Brain microvascular endothelial cell (primary cell): ENCODE measurements at regions not wholly inside any gene's neighbourhood (a gene's known extent, or its start where the extent isn't known, plus 50 kb on each side); places are given as distances from the start of the nearest gene placed in this dataset.

ENCODE experiments used
- DNase-seq: peaks from one replicate; pipeline ENCODE4 v3.0.0-alpha.2; 2020
- H3K27ac ChIP-seq: fragments of 250-450 bp; sonication (Bioruptor Pico); 2 replicates; pipeline ENCODE4 v1.5.1; 2020; ENCODE audit warnings: mild to moderate bottlenecking, moderate library complexity
- H3K27me3 ChIP-seq: fragments of 250-450 bp; sonication (Bioruptor Pico); replicated peaks from 2 replicates; pipeline ENCODE4 v1.5.1; 2020; ENCODE audit warnings: mild to moderate bottlenecking
- H3K36me3 ChIP-seq: fragments of 250-450 bp; sonication (Bioruptor Pico); replicated peaks from 2 replicates; pipeline ENCODE4 v1.5.1; 2020; ENCODE audit warnings: mild to moderate bottlenecking
- H3K4me3 ChIP-seq: 2 replicates; pipeline ENCODE4 v1.5.1; 2011; ENCODE audit warnings: low read depth, mild to moderate bottlenecking, control low read depth, low read length, moderate library complexity
- CTCF ChIP-seq: IDR thresholded peaks from 2 replicates; pipeline ENCODE4 v1.5.1; 2011; ENCODE audit warnings: low read depth, mild to moderate bottlenecking, moderate library complexity, low read length, control low read depth, inconsistent platforms; ENCODE audit errors: missing control alignments
- in situ Hi-C: cut with HindIII; loops from 2 replicates; pipeline ENCODE4 v1.10.0; 2017; ENCODE audit warnings: low sequenced_read_pairs, low pct_ligation_motif_present

- no peaks in the 10 kb centered on the region for H3K27me3 ChIP-seq
- DNase-seq, result no peak
- TF ChIP-seq CTCF, result no peak
- H3K4me3 ChIP-seq, result no peak overlapping the region
- no peak overlapping the region for H3K27ac ChIP-seq
- in situ Hi-C loops, result no loop called here
- H3K36me3 ChIP-seq, result no peaks in the 10 kb centered on the region
Measured at GRCh38 chr4:79673898-79674297, 265.9 kb upstream of the GK2 start.

GRCh38 chr4:79673377-79673776 is 265.3 kb upstream of the GK2 start:
- no peaks in the 10 kb centered on the region for H3K36me3 ChIP-seq
- no peaks in the 10 kb centered on the region for H3K27me3 ChIP-seq
- TF ChIP-seq CTCF, result no peak
- no peak overlapping the region for H3K4me3 ChIP-seq
- H3K27ac ChIP-seq, result no peak overlapping the region
- DNase-seq, result no peak
- in situ Hi-C loops, result no loop called here

GRCh38 chr4:79666875-79667274 is 258.8 kb upstream of the GK2 start:
- DNase-seq, result no peak
- H3K4me3 ChIP-seq, result no peak overlapping the region
- no peak for TF ChIP-seq CTCF
- in situ Hi-C loops, result no loop called here
- no peaks in the 10 kb centered on the region for H3K27me3 ChIP-seq
- no peak overlapping the region for H3K27ac ChIP-seq
- no peaks in the 10 kb centered on the region for H3K36me3 ChIP-seq

- Histone ChIP-seq H3K4me3 (no peak overlapping the region), H3K36me3 (no peaks in the 10 kb centered on the region), H3K27ac (no peak overlapping the region), H3K27me3 (no peaks in the 10 kb centered on the region)
- no peak for TF ChIP-seq CTCF
- no peak for DNase-seq
- in situ Hi-C loops, result no loop called here
Measured at GRCh38 chr4:79666112-79666511, 258.1 kb upstream of the GK2 start.

GRCh38 chr4:79663865-79664264 is 255.8 kb upstream of the GK2 start:
- in situ Hi-C loops, result no loop called here
- H3K27me3 ChIP-seq, result no peaks in the 10 kb centered on the region

GRCh38 chr4:79663141-79663540 is 255.1 kb upstream of the GK2 start:
- TF ChIP-seq CTCF, result no peak

More at GRCh38 chr4:79663865-79664264, 255.8 kb upstream of the GK2 start:
- Histone ChIP-seq H3K36me3 (no peaks in the 10 kb centered on the region), H3K4me3 (no peak overlapping the region), H3K27ac (no peak overlapping the region)
- no peak for DNase-seq
- no peak for TF ChIP-seq CTCF

More at GRCh38 chr4:79663141-79663540, 255.1 kb upstream of the GK2 start:
- no peak overlapping the region for H3K4me3 ChIP-seq
- H3K27ac ChIP-seq, result no peak overlapping the region
- H3K27me3 ChIP-seq, result no peaks in the 10 kb centered on the region
- in situ Hi-C loops, result no loop called here
- H3K36me3 ChIP-seq, result no peaks in the 10 kb centered on the region
- no peak for DNase-seq
